ENCODE measurements at regions not wholly inside any gene's neighbourhood (a gene's known extent, or its start where the extent isn't known, plus 50 kb on each side); places are given as distances from the start of the nearest gene placed in this dataset.

GRCh38 chr5:171575808-171576207 lies 156.4 kb downstream of the FGF18 start:
- no peak overlapping the region for H4K91ac ChIP-seq (replicated peaks; ENCODE audit: insufficient read length, low read length)
- H3K36me3 ChIP-seq (ENCODE audit: control insufficient read depth in 2 of 4, insufficient read depth in 4 of 4, low read length in 3 of 4): no peaks in the 10 kb centered on the region
- H2BK20ac ChIP-seq (ENCODE audit: low read length): no peak overlapping the region
- H4K5ac ChIP-seq (ENCODE audit: insufficient read length, low read depth, low read length): no peak overlapping the region
- H3K14ac ChIP-seq (ENCODE audit: insufficient read length): no peak overlapping the region
- no peak overlapping the region for H2BK15ac ChIP-seq (ENCODE audit: low read length)
- no peak overlapping the region for H3K4me2 ChIP-seq (ENCODE audit: insufficient read depth in 1 of 2, low read depth in 2 of 2, low read length in 2 of 2)
- H2BK12ac ChIP-seq (ENCODE audit: low read depth, low read length): no peak overlapping the region
- H2AFZ ChIP-seq (ENCODE audit: low read length): no peak overlapping the region
- no peak overlapping the region for H2AK5ac ChIP-seq (ENCODE audit: low read depth, low read length)
- H4K8ac ChIP-seq (ENCODE audit: extremely low read depth, insufficient read depth, low read length): no peak overlapping the region
- no peaks in the 10 kb centered on the region; a peak in 1 of 7 replicates for H3K27me3 ChIP-seq (replicated peaks in 1 of 4; ENCODE audit: control insufficient read depth in 3 of 4, extremely low read depth in 1 of 4, insufficient read depth in 3 of 4, low read length in 3 of 4)
- H3K4ac ChIP-seq (replicated peaks; ENCODE audit: insufficient read length, low read depth, low read length): no peak overlapping the region
- no peak overlapping the region for H3K9ac ChIP-seq (replicated peaks in 1 of 4; ENCODE audit: extremely low read depth in 1 of 4, low read depth in 3 of 4, low read length in 3 of 4)
- H2BK120ac ChIP-seq (replicated peaks; ENCODE audit: low read depth, low read length): no peak overlapping the region
- DNase-seq (ENCODE audit: low read depth in 1 of 2, low spot score in 2 of 2): no peak
- no peak overlapping the region for H3K18ac ChIP-seq (ENCODE audit: extremely low read depth, low read length)
- H2BK5ac ChIP-seq (ENCODE audit: low read depth, low read length): no peak overlapping the region
- TF ChIP-seq TCF12 (IDR thresholded peaks at IDR 0.05; ENCODE audit: low read depth, low read length): no peak
- no peak overlapping the region for H3K4me3 ChIP-seq (ENCODE audit: extremely low read depth in 1 of 4, insufficient read depth in 2 of 4, low read depth in 3 of 4, low read length in 4 of 4)
- CTCF ChIA-PET (ENCODE audit: partially characterized antibody): interaction anchor here (0.7 to 1.5 kb wide), 4 partner anchors 17 to 157 kb away, joined by 3 to 4 read pairs (median 4); no protein-coding TSS in a partner anchor
- no peaks in the 10 kb centered on the region for H4K20me1 ChIP-seq (replicated peaks in 1 of 2; ENCODE audit: control insufficient read depth in 1 of 2, insufficient read depth in 2 of 2, low read length in 2 of 2)
- H3K23me2 ChIP-seq (ENCODE audit: low read depth, low read length): peaks cover 1% of the 10 kb centered on the region; the same call in 1 of the 2 replicates
- no peak overlapping the region for H3K23ac ChIP-seq (ENCODE audit: insufficient read length)
- 94% methylated on average over 3 of the region's 3 CpGs; no CpG with 5 or more reads in 1 of the 2 experiments for WGBS, 2 experiments (ENCODE audit: extremely low coverage in 1 of 2, insufficient coverage in 1 of 2, insufficient read length in 1 of 2, insufficient replicate concordance in 2 of 2, low coverage in 1 of 2, low lambda C conversion rate in 2 of 2, missing lambda C conversion rate in 1 of 2)
- H3K27ac ChIP-seq (ENCODE audit: low read depth, low read length): no peak overlapping the region
- H3K9me3 ChIP-seq (ENCODE audit: insufficient read depth in 2 of 2, low read depth in 1 of 2, low read length in 1 of 2): no peaks in the 10 kb centered on the region
- no peaks in the 10 kb centered on the region for H3K79me1 ChIP-seq (ENCODE audit: low read depth, low read length)
- H3K56ac ChIP-seq (replicated peaks; ENCODE audit: insufficient read length, low read depth, low read length): no peak overlapping the region
- POLR2A ChIA-PET (ENCODE audit: partially characterized antibody): no interaction called here
- H3K79me2 ChIP-seq (ENCODE audit: control insufficient read depth in 1 of 2, insufficient read depth in 2 of 2, low read length in 2 of 2): no peaks in the 10 kb centered on the region
- no peak for FAIRE-seq
- H3K4me1 ChIP-seq (replicated peaks in 1 of 4; ENCODE audit: control insufficient read depth in 3 of 4, insufficient read depth in 4 of 4, low read length in 3 of 4): peaks cover 0 to 6% (median 0%) of the 10 kb centered on the region in 4 experiments; a peak in 2 of 7 replicates

Measured in H1 (cell line).